Calu3 (cell line): ENCODE measurements at regions not wholly inside any gene's neighbourhood (a gene's known extent, or its start where the extent isn't known, plus 50 kb on each side); places are given as distances from the start of the nearest gene placed in this dataset.

Experiments
- BruUV-seq: library from RNA; stranded (reverse); fragments of 400-500 nt; replicated peaks from 2 replicates; lab custom pipeline; 2021; lab: Mats Ljungman, UMichigan
- CTCF ChIA-PET: fragments of 300-600 bp; sonication (Branson Sonifier 250); formaldehyde crosslinking; loops from one replicate; lab custom pipeline; 2022; ENCODE audit warnings: antibody characterized with exemption; lab: Charles Lee
- DNase-seq: peaks from one replicate; pipeline ENCODE4 v3.0.0; 2022
- H3K27ac Mint-ChIP-seq: one replicate; pipeline ENCODE4 v1.8.0; 2022; ENCODE audit warnings: mixed read lengths; ENCODE audit not compliant: unreplicated experiment
- H3K27me3 Mint-ChIP-seq: one replicate; pipeline ENCODE4 v1.8.0; 2022; ENCODE audit warnings: mixed read lengths; ENCODE audit not compliant: unreplicated experiment
- H3K36me3 Mint-ChIP-seq: one replicate; pipeline ENCODE4 v1.8.0; 2022; ENCODE audit warnings: mild to moderate bottlenecking, moderate library complexity, mixed read lengths; ENCODE audit not compliant: insufficient read depth, unreplicated experiment
- H3K4me1 Mint-ChIP-seq: one replicate; pipeline ENCODE4 v1.8.0; 2022; ENCODE audit warnings: mild to moderate bottlenecking, low read depth, mixed read lengths; ENCODE audit not compliant: unreplicated experiment
- H3K4me3 Mint-ChIP-seq: one replicate; pipeline ENCODE4 v1.8.0; 2022; ENCODE audit warnings: mild to moderate bottlenecking, low read depth, moderate library complexity, mixed read lengths; ENCODE audit not compliant: unreplicated experiment
- H3K9me3 Mint-ChIP-seq: one replicate; pipeline ENCODE4 v1.8.0; 2022; ENCODE audit warnings: low read depth, mixed read lengths; ENCODE audit not compliant: unreplicated experiment
- intact Hi-C: fragments of 100-400 bp; cut with micrococcal nuclease; formaldehyde crosslinking; loops from one replicate; pipeline ENCODE4 v1.10.0; 2022; ENCODE audit not compliant: unreplicated experiment
- TF ChIP-seq, protein P1 (sequence below): fragments of 200-600 bp; IDR thresholded peaks from one replicate; pipeline ENCODE4 v1.8.0; 2022; ENCODE audit warnings: antibody characterized with exemption; ENCODE audit not compliant: unreplicated experiment

DNA sequence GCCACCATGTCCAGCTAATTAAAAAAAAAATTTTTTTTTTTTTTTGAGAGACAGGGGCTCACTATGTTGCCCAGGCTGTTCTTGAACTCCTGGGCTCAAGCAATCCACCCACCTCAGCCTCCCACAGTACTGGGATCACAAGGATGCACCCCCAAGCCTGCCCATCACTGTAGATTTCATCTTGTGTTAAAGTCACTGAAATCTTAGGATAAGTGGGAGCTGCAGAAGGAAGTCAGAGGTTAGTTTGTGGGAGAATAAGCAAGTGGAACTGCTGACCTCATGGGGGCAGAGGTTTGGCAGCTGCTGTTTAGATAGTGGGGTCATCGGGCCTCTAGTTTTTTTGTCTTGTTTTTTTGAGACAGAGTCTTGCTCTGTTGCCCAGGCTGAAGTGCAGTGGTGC lies 59.7 kb upstream of the MAX start:
- intact Hi-C loops = loop anchor here (10.0 kb wide), 1 partner anchor 443 kb away; no protein-coding TSS in a partner anchor
- CTCF ChIA-PET = no interaction called here
- no peaks in the 10 kb centered on the region for H3K9me3 Mint-ChIP-seq
- H3K4me1 Mint-ChIP-seq = peaks cover 19% of the 10 kb centered on the region
- TF ChIP-seq, protein P1, sequence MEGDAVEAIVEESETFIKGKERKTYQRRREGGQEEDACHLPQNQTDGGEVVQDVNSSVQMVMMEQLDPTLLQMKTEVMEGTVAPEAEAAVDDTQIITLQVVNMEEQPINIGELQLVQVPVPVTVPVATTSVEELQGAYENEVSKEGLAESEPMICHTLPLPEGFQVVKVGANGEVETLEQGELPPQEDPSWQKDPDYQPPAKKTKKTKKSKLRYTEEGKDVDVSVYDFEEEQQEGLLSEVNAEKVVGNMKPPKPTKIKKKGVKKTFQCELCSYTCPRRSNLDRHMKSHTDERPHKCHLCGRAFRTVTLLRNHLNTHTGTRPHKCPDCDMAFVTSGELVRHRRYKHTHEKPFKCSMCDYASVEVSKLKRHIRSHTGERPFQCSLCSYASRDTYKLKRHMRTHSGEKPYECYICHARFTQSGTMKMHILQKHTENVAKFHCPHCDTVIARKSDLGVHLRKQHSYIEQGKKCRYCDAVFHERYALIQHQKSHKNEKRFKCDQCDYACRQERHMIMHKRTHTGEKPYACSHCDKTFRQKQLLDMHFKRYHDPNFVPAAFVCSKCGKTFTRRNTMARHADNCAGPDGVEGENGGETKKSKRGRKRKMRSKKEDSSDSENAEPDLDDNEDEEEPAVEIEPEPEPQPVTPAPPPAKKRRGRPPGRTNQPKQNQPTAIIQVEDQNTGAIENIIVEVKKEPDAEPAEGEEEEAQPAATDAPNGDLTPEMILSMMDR = no peak
- H3K27ac Mint-ChIP-seq = no peak overlapping the region
- no peak overlapping the region for H3K4me3 Mint-ChIP-seq
- no peaks in the 10 kb centered on the region for H3K36me3 Mint-ChIP-seq
- no peak for DNase-seq
- BruUV-seq = no TSS peak
- H3K27me3 Mint-ChIP-seq = no peaks in the 10 kb centered on the region

DNA sequence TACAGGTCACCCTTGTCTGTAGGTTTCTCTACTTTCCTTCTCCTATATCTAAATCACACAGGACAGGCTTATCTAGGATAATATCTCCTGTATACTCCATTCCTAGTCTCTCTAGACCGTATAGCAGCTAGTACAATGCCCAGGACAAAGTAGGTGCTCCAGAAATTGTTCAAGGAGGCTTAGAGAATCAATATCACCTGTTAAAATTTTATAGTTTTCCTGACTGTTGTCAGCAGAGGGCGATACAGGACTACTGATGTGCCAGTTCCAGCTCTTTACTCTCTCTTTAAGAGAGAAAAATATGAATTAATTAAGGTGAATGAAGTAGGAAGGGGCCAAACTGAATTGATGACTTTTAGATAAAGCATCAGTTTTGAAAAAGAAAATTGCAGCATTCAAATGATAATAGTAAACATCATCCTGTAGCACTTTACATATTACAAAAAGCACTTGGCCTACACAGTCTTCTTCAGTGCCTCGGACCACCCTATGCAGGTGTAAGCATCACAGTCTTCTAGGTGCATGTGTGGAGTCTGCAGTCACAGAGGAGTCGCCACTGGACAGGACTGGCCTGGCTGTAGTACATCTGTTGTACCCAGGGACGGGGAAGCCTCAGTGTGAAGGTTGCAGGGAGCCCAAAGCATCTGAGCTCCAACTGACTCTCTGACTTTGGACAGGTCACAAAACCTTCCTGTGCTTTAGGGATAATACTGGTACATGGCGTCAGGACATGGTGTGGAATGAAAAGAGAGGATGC lies 61.9 kb upstream of the MAX start:
- peaks cover 19% of the 10 kb centered on the region for H3K4me1 Mint-ChIP-seq
- peak; percentile 55 for DNase-seq
- H3K36me3 Mint-ChIP-seq = no peaks in the 10 kb centered on the region
- H3K9me3 Mint-ChIP-seq = no peaks in the 10 kb centered on the region
- no peak overlapping the region for H3K27ac Mint-ChIP-seq
- no peak overlapping the region for H3K4me3 Mint-ChIP-seq
- no peaks in the 10 kb centered on the region for H3K27me3 Mint-ChIP-seq
- TF ChIP-seq, protein P1 = peak; percentile 46
- intact Hi-C loops = loop anchor here (1.0 to 10.0 kb wide), 4 partner anchors 253 to 795 kb away; no protein-coding TSS in a partner anchor
- no TSS peak for BruUV-seq
- CTCF ChIA-PET = interaction anchor here (0.5 to 3.9 kb wide), 11 partner anchors 66 to 906 kb away, joined by 3 to 36 read pairs (median 4); partner anchors contain the start of gene FUT8

DNA sequence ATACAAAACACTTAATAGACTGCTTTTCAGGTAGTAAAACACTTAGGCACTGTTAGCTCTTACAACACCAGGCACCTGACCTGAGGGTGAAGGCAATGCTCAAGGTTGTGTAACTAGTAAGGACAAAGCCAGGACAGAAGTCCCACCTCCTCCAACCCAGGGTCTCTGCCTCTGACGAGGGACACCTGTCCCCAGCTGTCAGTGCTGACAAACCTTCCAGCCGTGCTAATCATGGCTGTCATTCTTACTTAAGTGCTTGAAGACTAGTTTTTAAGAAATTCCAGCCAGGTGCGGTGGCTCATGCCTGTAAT lies 62.5 kb upstream of the MAX start:
- TF ChIP-seq, protein P1 = no peak
- no peaks in the 10 kb centered on the region for H3K36me3 Mint-ChIP-seq
- intact Hi-C loops = loop anchor here (1.0 to 10.0 kb wide), 6 partner anchors 193 to 908 kb away; no protein-coding TSS in a partner anchor
- DNase-seq = no peak
- no peaks in the 10 kb centered on the region for H3K9me3 Mint-ChIP-seq
- no peak overlapping the region for H3K27ac Mint-ChIP-seq
- no TSS peak for BruUV-seq
- CTCF ChIA-PET = interaction anchor here (0.5 to 3.9 kb wide), 11 partner anchors 26 to 906 kb away, joined by 3 to 36 read pairs (median 4); partner anchors contain the start of gene FUT8
- no peak overlapping the region for H3K4me3 Mint-ChIP-seq
- no peaks in the 10 kb centered on the region for H3K27me3 Mint-ChIP-seq
- H3K4me1 Mint-ChIP-seq = peaks cover 19% of the 10 kb centered on the region

DNA sequence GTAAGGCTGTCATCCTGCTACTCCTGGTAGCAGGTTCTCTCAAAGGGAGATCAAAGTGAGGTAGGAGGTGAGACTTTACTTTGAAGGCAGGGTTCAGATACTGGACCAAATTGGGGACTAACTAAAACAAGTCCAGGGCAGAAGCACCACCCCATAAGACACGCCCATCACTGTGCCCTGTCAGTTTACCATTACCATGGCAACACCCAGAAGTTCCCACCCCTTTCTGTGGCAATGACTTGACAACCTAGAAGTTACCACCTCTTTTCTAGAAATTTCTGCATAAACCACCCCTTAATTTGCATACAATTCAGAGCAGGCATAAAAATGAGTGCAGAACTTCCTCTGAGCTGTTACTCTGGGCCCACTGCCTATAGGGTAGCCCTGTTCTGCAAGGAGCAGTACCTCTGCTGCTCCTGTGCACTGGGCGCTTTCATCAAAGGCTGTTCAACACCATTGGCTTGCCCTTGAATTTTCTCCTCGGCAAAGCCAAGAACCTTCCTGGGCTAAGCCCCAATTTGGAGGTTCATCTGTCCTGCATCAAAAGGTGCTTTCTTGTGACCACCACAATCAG lies 64.8 kb upstream of the MAX start:
- Mint-ChIP-seq H3K4me3 (no peak overlapping the region), H3K4me1 (peaks cover 19% of the 10 kb centered on the region), H3K9me3 (no peaks in the 10 kb centered on the region), H3K27me3 (no peaks in the 10 kb centered on the region), H3K36me3 (no peaks in the 10 kb centered on the region), H3K27ac (no peak overlapping the region)
- BruUV-seq = no TSS peak
- TF ChIP-seq, protein P1 = no peak
- CTCF ChIA-PET = interaction anchor here (3.9 kb wide), 1 partner anchor 657 kb away, joined by 36 read pairs; no protein-coding TSS in a partner anchor
- intact Hi-C loops = loop anchor here (5.0 to 10.0 kb wide), 3 partner anchors 190 to 905 kb away; no protein-coding TSS in a partner anchor
- DNase-seq = no peak
